Ovary (tissue), 7 donors: ENCODE measurements at regions not wholly inside any gene's neighbourhood (a gene's known extent, or its start where the extent isn't known, plus 50 kb on each side); places are given as distances from the start of the nearest gene placed in this dataset.

ENCODE experiments used
- DNase-seq, 5 donors: peaks; one replicate each; pipeline ENCODE4 v3.0.0-alpha.2; 2019 to 2020
- H3K27ac ChIP-seq, 2 donors: fragments of 200-600 bp; one replicate each; pipeline versions ENCODE4 v1.5.1 to v1.8.0; 2019 to 2022
- H3K27me3 ChIP-seq: fragments of 200-600 bp; one replicate; pipeline ENCODE4 v1.8.0; 2022
- H3K36me3 ChIP-seq: fragments of 200-600 bp; sonication (generic); one replicate; pipeline ENCODE4 v1.5.1; 2019
- H3K4me1 ChIP-seq: one replicate; pipeline ENCODE4 v1.8.1; 2013; ENCODE audit warnings: mild to moderate bottlenecking, moderate library complexity; ENCODE audit not compliant: insufficient read depth
- H3K4me3 ChIP-seq: fragments of 200-600 bp; sonication (generic); one replicate; pipeline ENCODE4 v1.5.1; 2017
- H3K9me3 ChIP-seq, 2 donors: fragments of 200-600 bp in 1 of 2; sonication (generic) in 1 of 2; one replicate each; pipeline versions ENCODE4 v1.5.1 to v1.8.1; 2013 to 2019; ENCODE audit warnings: mild to moderate bottlenecking in 1 of 2, moderate library complexity in 1 of 2
- CTCF ChIP-seq, 3 donors: fragments of 450-650 bp in 2 of 3; fragments of 200-600 bp in 1 of 3; IDR thresholded peaks; one replicate each; pipeline versions ENCODE4 v1.5.1 to v1.8.0; 2016 to 2022; ENCODE audit warnings: antibody characterized with exemption in 3 of 3, mild to moderate bottlenecking in 1 of 3
- EP300 ChIP-seq: sonication (generic); formaldehyde crosslinking; IDR thresholded peaks from one replicate; pipeline ENCODE4 v1.6.1; 2017; ENCODE audit warnings: antibody characterized with exemption
- POLR2A ChIP-seq: fragments of 450-650 bp; IDR thresholded peaks from one replicate; pipeline ENCODE4 v1.6.1; 2017; ENCODE audit warnings: antibody characterized with exemption, mild to moderate bottlenecking, moderate library complexity
- WGBS, 3 donors: extraction: QIAGEN DNeasy Blood & Tissue Kit in 1 of 3; methylation state at CpG; one replicate each; pipeline versions ENCODE4 v1.1.5 to v1.1.7; 2013 to 2017; 5-methylcytosine and 5-hydroxymethylcytosine counted together
- intact Hi-C, 4 donors: fragments of 100-400 bp; cut with DNase I; formaldehyde crosslinking; loops; one replicate each; pipeline versions ENCODE4 v1.11.0 to v1.15.1; 2022 to 2023
- donor health status: DM: no; HTN: no; CAD: no; lungs with moderate emphysema.
- donor health status: DM: no; HTN: no; CAD: no.
- donor health status: Bipolar disorder and iron deficiency.
- donor health status: DM: no; HTN: no; CAD: no.
- donor health status: DM: yes; HTN: yes; CAD: no.

DNA sequence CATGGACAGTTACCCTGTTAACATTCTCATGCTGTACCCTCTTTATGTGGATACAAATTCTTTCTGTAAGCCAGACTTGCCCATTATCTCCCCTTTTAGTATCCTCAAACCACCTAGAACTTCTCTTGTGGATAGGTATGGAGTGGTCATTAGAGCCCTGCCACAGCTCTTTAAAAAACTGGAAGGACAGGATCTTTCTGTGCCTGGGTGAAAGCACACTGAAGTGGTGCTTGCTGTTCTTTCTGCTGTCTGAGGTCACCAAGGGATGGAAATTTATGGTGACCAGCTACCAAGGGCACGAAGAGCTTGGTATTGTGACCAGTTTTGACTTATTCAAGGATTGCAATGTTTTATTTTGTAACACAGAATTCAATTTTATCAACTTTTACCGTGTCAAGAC, 344.2 kb downstream of the CBLL2 start:
- intact Hi-C loops = no loop called here
- no peak for DNase-seq
- Histone ChIP-seq H3K36me3 (no peaks in the 10 kb centered on the region), H3K9me3 (no peaks in the 10 kb centered on the region), H3K27ac (no peak overlapping the region), H3K4me3 (no peak overlapping the region), H3K4me1 (no peaks in the 10 kb centered on the region), H3K27me3 (no peaks in the 10 kb centered on the region)
- TF ChIP-seq POLR2A = no peak
- TF ChIP-seq EP300 = no peak
- TF ChIP-seq CTCF (IDR thresholded peaks at IDR 0.05) = no peak
- 13 to 33% (median 21%) methylated on average over 2 of the region's 2 CpGs for WGBS, 3 donors

GRCh38 chrX:22627576-22627975, 354.9 kb downstream of the CBLL2 start:
- Histone ChIP-seq H3K4me3 (no peak overlapping the region), H3K9me3 (no peaks in the 10 kb centered on the region), H3K4me1 (no peaks in the 10 kb centered on the region), H3K27ac (no peak overlapping the region), H3K36me3 (no peaks in the 10 kb centered on the region), H3K27me3 (no peaks in the 10 kb centered on the region)
- intact Hi-C loops = no loop called here
- WGBS, 3 donors = 55 to 78% (median 75%) methylated on average over 3 of the region's 3 CpGs
- no peak for DNase-seq
- TF ChIP-seq EP300 = no peak
- no peak for TF ChIP-seq POLR2A
- TF ChIP-seq CTCF (IDR thresholded peaks at IDR 0.05) = no peak

DNA sequence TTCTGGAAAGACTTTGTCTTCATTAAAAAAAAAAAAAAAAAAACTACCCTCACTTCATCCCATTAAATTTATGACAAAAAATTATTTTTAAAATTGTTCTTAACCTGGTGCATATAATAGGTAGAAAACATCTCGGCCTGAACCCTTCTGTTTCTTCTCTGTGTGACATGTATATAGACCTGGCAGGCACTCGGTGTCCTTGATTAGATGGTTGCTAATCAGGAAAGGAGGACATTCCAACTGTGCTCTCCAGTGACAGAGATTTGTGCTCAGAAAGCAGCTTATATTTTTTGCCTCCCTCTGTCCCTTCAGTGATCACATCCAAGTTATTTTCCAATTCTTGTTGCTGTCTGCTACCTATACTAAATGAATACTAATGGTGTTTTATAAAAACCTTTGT, 355.6 kb downstream of the CBLL2 start:
- Histone ChIP-seq H3K27me3 (no peaks in the 10 kb centered on the region), H3K9me3 (no peaks in the 10 kb centered on the region), H3K36me3 (no peaks in the 10 kb centered on the region), H3K4me1 (no peaks in the 10 kb centered on the region), H3K27ac (no peak overlapping the region), H3K4me3 (no peak overlapping the region)
- TF ChIP-seq POLR2A = no peak
- intact Hi-C loops = no loop called here
- no peak for DNase-seq
- WGBS, 3 donors = 43 to 44% (median 43%) methylated on average over 2 of the region's 2 CpGs

DNA sequence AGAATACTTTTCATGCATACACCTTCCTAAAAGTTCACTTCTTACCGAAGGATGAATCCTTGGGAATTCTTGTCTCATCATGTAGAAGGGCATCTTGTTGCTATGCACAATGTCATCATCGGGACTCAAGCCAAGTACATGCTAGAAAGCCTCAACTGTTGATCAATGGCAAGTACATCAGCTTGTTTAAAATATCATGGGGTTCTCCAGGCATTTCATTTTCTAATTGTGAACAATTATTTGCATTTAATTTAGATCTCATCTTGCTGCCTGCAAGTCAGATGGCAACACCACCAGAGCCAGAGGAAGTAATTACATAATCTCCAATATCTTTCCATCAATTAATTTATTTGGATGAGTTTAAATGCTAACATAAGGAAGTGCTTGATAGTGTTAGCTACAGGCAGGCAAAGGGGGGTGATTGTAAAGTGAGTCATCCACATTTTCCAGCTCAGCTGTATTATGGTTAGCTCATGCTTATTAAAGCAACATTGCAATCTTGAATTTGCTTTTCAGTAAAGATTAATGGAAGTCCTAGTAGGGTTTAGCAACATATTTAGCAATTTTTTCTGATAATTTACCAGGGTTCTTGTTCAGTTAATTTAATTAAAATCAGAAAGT, 356.5 kb downstream of the CBLL2 start:
- no peak for DNase-seq
- H3K9me3 ChIP-seq = no peaks in the 10 kb centered on the region
- H3K27ac ChIP-seq = no peak overlapping the region
- 62 to 84% (median 68%) methylated on average over 2 of the region's 2 CpGs for WGBS, 3 donors
- intact Hi-C loops = no loop called here
- no peaks in the 10 kb centered on the region for H3K27me3 ChIP-seq
- no peaks in the 10 kb centered on the region for H3K36me3 ChIP-seq
- no peak for TF ChIP-seq EP300
- no peak for TF ChIP-seq POLR2A
- no peak for TF ChIP-seq CTCF (IDR thresholded peaks at IDR 0.05)
- H3K4me1 ChIP-seq = no peaks in the 10 kb centered on the region
- no peak overlapping the region for H3K4me3 ChIP-seq

GRCh38 chrX:22634083-22634482, 361.4 kb downstream of the CBLL2 start:
- H3K27me3 ChIP-seq = no peaks in the 10 kb centered on the region
- H3K4me1 ChIP-seq = no peaks in the 10 kb centered on the region
- TF ChIP-seq POLR2A = no peak
- TF ChIP-seq EP300 = no peak
- TF ChIP-seq CTCF (IDR thresholded peaks at IDR 0.05) = no peak
- 31 to 41% (median 32%) methylated on average over 4 of the region's 4 CpGs for WGBS, 3 donors
- no peak for DNase-seq
- no peak overlapping the region for H3K27ac ChIP-seq
- no peaks in the 10 kb centered on the region for H3K36me3 ChIP-seq
- H3K9me3 ChIP-seq = no peaks in the 10 kb centered on the region
- intact Hi-C loops = no loop called here
- H3K4me3 ChIP-seq = no peak overlapping the region
